DMS53 (cell line): ENCODE measurements at regions not wholly inside any gene's neighbourhood (a gene's known extent, or its start where the extent isn't known, plus 50 kb on each side); places are given as distances from the start of the nearest gene placed in this dataset.
A peak's percentile ranks its signal among the peaks of the same experiment; 100 is the strongest.

Source experiments
- DNase-seq: peaks from one replicate; lab custom pipeline; 2025; lab: John Stamatoyannopoulos, UW

- no peak for DNase-seq
Measured at GRCh38 chr2:145283131-145283530, 763.2 kb upstream of the ZEB2 start.

DNA sequence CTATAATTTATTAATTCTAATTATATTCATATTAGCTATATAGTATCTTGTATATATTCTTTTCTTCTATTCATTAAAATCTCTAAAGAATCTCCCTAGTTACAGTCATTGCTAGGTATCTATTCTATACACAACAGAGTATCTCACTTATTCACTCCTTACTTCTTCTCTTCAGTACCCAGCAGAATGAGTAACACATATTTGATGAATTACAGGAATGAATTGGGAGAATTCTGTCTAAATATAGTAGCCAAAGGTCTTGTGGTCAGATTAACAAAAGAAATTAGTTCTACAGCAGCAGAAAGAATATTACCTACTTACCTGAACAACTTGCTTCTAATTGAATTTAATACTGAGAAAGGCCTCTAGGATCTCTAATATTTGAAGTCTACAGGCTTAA, 758.0 kb upstream of the ZEB2 start:
- DNase-seq = no peak

DNA sequence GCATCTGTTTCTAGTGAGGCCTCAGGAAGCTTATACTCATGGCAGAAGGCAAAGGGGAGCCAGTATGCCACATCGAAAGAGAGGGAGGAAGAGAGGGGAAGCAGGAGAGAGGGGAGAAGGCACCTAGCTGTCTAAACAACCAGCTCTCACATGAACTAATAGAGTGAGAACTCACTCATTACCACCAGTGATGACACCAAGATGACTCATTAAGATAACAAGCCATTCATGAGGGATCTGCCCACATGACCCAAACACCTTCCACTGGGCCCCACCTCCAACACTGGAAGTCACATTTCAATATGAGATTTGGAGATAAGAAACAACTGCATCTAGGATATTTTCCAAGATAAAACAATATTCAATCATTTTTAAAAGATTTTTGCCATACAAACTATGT, 753.9 kb upstream of the ZEB2 start:
- peak; percentile 61 for DNase-seq

GRCh38 chr2:145268931-145269330, 749.0 kb upstream of the ZEB2 start:
- DNase-seq = no peak

DNA sequence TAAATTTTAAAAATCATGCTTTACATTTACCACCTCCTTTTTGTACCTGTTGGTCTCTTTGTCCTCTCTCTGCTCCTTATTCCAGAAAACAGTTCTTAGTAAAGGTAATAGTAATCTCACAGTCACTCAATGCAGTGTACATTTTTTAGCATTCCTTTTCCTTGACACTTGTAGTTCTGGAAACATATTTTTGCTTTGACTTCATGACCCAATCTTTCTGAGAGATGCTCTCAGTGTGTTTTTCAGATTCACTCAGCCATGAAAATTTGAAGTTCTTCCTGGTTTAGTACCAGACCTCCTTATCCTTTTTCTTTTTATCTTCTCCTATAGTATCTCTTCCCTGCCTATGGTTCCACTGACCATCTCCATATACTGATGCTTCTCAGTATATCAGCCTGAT, 747.5 kb upstream of the ZEB2 start:
- peak; percentile 14 for DNase-seq

GRCh38 chr2:145265244-145265643, 745.3 kb upstream of the ZEB2 start:
- no peak for DNase-seq

- no peak for DNase-seq
Measured at GRCh38 chr2:145260674-145261073, 740.8 kb upstream of the ZEB2 start.

DNA sequence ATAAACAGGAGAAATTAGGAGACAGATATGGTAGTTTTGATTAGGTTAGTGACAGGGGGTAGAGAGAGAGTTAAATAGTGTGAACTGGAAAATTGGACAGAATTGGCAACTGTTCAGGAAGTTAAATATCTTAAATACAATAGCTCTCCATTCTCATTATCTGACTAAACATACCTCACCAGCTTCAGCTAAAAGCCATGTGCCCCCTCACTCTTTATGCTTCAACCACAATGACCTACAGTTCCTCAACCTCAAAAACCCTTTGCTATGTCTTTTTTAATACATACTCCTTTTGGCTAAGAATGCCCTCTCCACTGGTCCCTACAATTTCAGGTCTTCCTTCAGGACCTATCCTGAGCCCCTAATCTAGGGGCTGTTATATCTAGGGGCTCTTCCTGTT, 740.2 kb upstream of the ZEB2 start:
- no peak for DNase-seq

- no peak for DNase-seq
Measured at GRCh38 chr2:145258903-145259579, 739.1 kb upstream of the ZEB2 start.

GRCh38 chr2:145257931-145258330, 738.0 kb upstream of the ZEB2 start:
- DNase-seq = no peak

GRCh38 chr2:145256551-145256950, 736.6 kb upstream of the ZEB2 start:
- no peak for DNase-seq

GRCh38 chr2:145254291-145254690, 734.4 kb upstream of the ZEB2 start:
- DNase-seq = no peak

DNA sequence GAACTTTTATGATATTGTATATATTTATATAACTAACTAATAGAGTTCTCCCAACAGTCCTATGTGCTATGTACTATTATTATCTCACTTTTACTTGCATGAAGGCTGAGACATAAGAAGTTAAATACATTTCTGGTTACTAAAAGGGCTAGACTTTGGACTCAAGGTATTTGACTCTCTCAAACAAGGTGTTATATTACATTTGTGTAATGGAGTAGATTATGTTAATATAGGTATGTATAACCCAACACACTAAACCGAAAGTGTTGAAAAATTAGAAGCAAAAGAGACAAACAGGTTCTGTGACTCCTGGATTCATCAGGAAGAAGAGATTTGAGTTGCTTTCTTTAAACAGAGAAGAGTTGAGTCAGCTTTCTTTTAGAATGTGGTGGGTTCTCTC, 733.6 kb upstream of the ZEB2 start:
- peak; percentile 36 for DNase-seq

DNA sequence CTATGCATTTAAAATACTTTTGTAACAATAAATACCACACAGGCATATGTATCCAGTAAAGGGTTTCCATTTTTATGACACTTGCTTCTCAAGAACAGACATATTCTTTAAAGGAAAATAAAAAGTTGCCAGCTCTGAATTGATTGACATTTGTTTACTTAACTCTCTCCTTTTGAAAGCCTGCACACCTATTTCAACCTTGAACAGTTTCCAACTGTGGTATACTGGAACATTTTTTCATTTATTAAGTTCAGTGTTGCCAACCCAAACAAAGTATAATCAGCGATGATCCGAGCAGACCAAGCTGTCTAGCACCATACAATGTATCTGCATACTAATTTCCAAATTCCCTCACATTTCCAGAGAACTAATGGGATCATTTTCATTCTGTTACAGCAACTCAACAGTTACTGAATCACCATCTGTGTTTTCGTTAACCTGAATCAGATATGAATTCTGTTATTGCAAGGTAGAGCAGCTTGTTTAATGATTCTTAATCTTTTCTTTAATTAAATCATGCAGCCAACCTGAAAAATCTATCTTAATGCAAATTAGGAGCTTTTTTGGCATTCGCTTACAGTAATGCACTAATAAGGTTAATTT, 725.5 kb upstream of the ZEB2 start:
- no peak for DNase-seq

DNA sequence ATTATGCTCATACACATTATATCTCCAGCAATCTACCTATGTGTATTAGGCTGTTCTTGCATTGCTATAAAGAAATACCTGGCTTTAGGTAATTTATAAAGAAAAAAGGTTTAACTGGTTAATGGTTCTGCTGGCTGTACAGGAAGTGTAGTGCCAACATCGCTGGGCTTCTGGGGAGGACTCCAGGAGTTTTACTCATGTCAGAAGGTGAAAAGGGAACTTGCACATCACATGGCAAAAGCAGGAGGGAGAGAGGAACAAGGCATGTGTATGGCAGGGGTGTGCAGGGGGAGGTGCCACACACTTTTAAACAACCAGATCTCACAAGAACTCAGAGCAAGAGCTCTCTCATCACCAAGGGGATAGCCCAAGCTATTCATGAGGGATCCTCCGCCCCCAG, 715.4 kb upstream of the ZEB2 start:
- DNase-seq = no peak

GRCh38 chr2:145230546-145230945, 710.6 kb upstream of the ZEB2 start:
- DNase-seq = no peak

- no peak for DNase-seq
Measured at GRCh38 chr2:145228506-145228905, 708.6 kb upstream of the ZEB2 start.

GRCh38 chr2:145226901-145227300, 707.0 kb upstream of the ZEB2 start:
- DNase-seq = no peak

DNA sequence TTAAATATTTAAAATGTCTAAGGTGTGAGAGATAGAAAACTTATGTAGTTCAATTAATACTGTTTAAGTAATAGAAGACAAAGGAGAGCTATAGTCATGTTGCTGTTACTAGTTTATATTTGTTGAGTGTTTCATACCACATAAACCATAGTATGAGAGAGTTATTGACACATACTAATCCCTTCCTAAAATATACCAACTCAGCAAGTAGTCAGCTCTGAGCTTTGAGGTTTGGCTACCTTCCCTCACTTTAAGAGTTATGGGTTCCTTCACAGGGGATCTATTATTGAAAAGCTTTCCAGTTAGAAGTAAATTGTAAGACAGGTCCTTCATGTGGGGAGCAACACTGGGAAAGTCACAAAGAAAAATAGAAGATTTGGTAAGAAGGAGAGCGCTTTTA, 701.6 kb upstream of the ZEB2 start:
- DNase-seq = no peak

DNA sequence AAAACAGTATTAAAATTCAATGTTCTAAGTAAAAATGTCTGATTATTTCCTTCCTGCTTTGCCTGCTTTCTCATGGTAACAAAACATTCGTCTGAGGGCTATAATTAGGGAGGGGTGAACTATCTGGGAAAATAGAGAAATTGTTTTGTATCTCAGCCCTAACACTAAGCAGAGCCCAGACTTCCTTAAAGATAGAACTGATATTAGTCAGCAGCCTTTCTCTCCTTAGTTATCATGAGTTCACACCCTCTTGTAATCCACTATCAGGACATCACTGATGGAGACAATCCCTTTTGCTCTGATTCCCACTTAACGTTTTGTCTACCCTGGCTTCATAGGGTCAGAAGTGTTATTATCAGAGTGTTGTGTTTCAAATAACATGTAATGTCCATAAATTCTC, 701.1 kb upstream of the ZEB2 start:
- no peak for DNase-seq

- peak; percentile 32 for DNase-seq
Measured at GRCh38 chr2:145220496-145220895, 700.6 kb upstream of the ZEB2 start.

DNA sequence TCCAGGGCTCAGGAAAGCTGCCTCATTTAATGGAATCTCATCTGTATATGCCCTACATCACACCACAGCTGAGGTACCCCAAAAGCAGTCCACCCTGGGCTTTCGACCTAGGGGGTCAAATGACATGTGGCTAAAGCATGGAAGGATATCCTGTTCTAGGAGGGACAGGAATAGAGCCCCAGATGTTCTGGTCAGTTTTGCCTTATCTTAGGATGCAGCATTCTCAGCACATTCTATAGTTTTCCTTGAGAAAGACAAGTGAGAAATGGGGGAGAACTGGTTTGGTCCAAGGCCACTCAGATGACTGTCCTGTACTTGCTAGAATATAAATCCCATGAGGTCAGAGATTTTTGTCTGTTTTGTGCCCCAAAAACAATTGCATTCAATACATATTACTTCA, 688.0 kb upstream of the ZEB2 start:
- DNase-seq = no peak

DNA sequence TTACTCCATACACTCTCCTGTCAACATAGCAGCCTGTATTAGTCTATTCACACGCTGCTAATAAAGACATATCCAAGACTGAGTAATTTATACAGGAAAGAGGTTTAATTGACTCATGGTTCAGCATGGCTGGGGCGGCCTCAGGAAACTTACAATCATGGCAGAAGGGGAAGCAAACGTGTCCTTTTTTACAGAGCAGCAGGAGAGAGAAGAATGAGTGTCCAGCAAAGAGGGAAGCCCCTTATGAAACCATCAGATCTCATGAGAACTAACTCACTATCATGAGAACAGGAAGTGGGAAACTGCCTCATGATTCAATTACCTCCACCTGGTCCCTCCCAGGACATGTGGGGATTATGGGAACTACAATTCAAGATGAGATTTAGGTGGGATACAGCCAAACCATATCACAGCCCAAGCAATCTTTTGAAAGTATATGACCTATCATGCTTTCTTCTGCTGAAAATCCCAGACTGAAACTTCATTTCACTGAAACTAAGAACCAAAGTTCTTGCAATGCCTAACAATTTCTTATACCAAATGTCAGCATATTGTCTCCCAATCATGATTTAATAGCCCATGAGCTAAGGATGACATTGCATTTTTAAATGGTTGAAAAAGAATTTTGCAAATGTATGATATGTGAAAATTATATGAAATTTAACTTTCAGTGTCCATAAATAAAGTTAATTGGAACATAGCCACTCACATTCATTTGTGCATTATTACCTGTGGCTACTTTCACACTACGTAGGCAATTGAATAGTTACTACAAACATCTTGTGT, 686.8 kb upstream of the ZEB2 start:
- DNase-seq = no peak
